ENCODE measurements at regions not wholly inside any gene's neighbourhood (a gene's known extent, or its start where the extent isn't known, plus 50 kb on each side); places are given as distances from the start of the nearest gene placed in this dataset.

- TF ChIP-seq CTCF (IDR thresholded peaks at IDR 0.05), result no peak
- no peak for TF ChIP-seq EP300 (IDR thresholded peaks at IDR 0.05)
These were observed 171.2 kb downstream of the TTC8 start for GRCh38 chr14:88995437-88996198.

Measured in esophagus muscularis mucosa (tissue), 3 donors.